RWPE1 (cell line): ENCODE measurements at regions not wholly inside any gene's neighbourhood (a gene's known extent, or its start where the extent isn't known, plus 50 kb on each side); places are given as distances from the start of the nearest gene placed in this dataset.

Experiments
- CTCF ChIA-PET: fragments of 350-600 bp; sonication (Branson Sonifier 250); formaldehyde crosslinking; extraction: SDS; loops from one replicate; lab custom pipeline; 2021; lab: Yijun Ruan, JAX
- POLR2A ChIA-PET: fragments of 400-600 bp; formaldehyde crosslinking; extraction: SDS; loops from one replicate; lab custom pipeline; 2020; ENCODE audit warnings: antibody characterized with exemption; ENCODE audit not compliant: low non-redundant PET; lab: Yijun Ruan, JAX
- DNase-seq: peaks from one replicate; pipeline ENCODE4 v3.0.0; 2012; ENCODE audit warnings: low spot score
- H3K27ac ChIP-seq: fragments of 450-650 bp; 2 replicates; pipeline ENCODE4 v1.5.1; 2017
- TF ChIP-seq, protein P1 (sequence below): fragments of 450-650 bp; conservative IDR thresholded peaks from 2 replicates; pipeline ENCODE4 v1.5.1; 2017; ENCODE audit warnings: low read depth, mild to moderate bottlenecking

DNA sequence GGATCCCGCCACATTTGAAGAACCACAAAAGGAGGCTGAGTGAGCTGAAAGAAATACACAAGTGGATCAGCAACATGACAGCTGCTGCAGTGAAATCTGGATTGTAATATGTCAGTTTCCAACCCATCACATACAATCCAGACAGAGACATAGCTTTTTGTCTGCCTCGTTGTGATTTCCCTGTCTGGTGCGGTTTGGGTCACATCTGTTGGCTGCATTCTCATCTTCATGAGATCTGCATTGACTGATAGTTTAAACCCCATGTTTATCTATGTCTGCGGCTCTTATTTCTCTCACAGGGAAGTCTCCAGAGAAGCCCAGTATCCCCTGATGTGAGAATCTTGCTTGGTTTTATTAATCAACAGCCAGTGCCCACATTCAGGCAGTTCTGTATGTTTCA is 403.1 kb upstream of the ZNF608 start:
- TF ChIP-seq, protein P1, sequence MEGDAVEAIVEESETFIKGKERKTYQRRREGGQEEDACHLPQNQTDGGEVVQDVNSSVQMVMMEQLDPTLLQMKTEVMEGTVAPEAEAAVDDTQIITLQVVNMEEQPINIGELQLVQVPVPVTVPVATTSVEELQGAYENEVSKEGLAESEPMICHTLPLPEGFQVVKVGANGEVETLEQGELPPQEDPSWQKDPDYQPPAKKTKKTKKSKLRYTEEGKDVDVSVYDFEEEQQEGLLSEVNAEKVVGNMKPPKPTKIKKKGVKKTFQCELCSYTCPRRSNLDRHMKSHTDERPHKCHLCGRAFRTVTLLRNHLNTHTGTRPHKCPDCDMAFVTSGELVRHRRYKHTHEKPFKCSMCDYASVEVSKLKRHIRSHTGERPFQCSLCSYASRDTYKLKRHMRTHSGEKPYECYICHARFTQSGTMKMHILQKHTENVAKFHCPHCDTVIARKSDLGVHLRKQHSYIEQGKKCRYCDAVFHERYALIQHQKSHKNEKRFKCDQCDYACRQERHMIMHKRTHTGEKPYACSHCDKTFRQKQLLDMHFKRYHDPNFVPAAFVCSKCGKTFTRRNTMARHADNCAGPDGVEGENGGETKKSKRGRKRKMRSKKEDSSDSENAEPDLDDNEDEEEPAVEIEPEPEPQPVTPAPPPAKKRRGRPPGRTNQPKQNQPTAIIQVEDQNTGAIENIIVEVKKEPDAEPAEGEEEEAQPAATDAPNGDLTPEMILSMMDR, result no peak
- no peak overlapping the region for H3K27ac ChIP-seq
- POLR2A ChIA-PET, result no interaction called here
- CTCF ChIA-PET, result interaction anchor here (0.7 kb wide), 1 partner anchor 11 kb away, joined by 3 read pairs; no protein-coding TSS in a partner anchor
- no peak for DNase-seq

DNA sequence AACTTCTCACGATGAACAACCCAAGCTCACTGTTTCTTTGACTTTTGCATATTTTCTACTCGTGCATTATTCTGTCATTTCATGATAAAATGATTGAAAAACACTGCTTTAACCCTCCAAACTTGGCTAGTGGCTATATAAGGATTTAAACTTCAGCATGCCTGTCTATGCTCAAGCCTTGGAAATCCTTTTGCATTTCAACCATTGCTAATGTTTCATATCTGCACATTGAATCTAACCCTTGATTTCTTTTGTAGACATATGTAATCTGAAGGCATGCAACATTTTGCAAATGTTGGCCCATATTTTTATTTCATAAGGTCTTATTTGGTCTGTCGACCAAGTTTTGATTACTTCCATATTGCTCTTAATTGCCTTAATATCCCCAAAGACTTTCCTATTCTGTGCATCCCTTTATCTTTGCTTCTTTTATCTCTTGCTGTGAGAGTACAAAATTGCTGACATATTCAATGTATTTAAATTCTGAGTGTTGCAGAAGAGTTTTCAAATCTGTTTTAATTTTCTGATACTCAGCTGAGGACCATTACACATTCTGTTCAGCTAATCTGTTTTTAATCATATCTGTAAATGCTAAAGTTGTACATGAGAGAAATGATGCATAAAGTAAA is 403.7 kb upstream of the ZNF608 start:
- H3K27ac ChIP-seq, result no peak overlapping the region
- DNase-seq, result no peak
- TF ChIP-seq, protein P1, result no peak
- ChIA-PET POLR2A (no interaction called here), CTCF (interaction anchor here (0.7 kb wide), 1 partner anchor 10 kb away, joined by 3 read pairs; no protein-coding TSS in a partner anchor)

DNA sequence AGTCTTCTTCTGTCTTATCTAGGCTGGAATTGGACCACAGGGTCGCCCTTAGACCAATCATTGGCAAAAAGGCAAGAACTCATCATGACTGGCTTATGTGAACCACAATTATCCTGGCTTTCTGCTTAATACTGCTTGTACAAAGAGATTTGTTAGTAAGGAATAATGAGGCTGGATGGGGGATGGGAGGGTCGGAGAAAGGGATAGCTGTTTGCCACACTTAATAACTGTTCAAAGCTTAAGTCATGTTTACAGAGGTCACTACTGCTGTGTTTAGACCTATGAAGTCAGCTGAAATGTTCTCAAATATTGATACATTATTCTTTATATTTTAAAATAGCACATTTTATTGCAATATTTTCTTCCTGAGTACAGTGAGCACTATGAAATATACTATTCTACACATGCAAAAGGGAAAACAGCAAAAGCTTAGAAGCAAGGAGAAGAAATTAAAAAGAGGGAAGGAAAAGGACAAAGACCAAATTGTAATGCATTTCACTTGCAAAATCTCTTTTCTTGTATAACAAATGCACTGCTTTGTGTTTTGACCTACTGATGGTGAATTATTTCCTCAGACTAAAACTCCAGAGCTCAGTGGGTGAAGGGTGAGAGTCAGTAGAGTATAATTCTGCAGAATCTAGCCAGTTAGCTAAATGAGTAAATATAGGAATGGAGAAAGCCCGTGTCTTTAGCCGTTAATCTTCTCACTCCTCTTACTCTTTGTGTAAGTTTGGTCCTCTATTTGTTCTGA is 404.9 kb upstream of the ZNF608 start:
- no peak for DNase-seq
- POLR2A ChIA-PET, result no interaction called here
- H3K27ac ChIP-seq, result no peak overlapping the region
- CTCF ChIA-PET, result interaction anchor here (0.6 kb wide), 1 partner anchor 10 kb away, joined by 3 read pairs; no protein-coding TSS in a partner anchor
- TF ChIP-seq, protein P1, result no peak

DNA sequence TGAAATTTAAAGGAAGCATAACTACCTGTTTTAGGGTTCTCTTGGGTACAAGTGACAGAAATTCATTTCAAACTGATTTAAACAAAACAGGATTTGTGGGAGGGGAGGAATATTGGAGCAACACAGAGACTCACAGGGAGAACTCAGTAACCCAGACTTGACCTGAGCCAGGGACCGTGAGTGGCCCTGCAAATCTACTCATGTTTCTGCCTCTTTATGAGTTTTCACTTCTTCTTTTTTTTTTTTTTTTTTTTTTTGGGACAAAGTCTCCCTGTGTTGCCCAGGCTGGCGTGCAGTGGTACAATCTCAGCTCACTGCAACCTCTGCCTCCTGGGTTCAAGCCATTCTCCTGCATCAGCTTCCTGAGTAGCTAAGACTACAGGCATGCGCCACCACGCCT is 405.6 kb upstream of the ZNF608 start:
- POLR2A ChIA-PET, result no interaction called here
- DNase-seq, result no peak
- no peak overlapping the region for H3K27ac ChIP-seq
- TF ChIP-seq, protein P1, result no peak
- CTCF ChIA-PET, result no interaction called here

DNA sequence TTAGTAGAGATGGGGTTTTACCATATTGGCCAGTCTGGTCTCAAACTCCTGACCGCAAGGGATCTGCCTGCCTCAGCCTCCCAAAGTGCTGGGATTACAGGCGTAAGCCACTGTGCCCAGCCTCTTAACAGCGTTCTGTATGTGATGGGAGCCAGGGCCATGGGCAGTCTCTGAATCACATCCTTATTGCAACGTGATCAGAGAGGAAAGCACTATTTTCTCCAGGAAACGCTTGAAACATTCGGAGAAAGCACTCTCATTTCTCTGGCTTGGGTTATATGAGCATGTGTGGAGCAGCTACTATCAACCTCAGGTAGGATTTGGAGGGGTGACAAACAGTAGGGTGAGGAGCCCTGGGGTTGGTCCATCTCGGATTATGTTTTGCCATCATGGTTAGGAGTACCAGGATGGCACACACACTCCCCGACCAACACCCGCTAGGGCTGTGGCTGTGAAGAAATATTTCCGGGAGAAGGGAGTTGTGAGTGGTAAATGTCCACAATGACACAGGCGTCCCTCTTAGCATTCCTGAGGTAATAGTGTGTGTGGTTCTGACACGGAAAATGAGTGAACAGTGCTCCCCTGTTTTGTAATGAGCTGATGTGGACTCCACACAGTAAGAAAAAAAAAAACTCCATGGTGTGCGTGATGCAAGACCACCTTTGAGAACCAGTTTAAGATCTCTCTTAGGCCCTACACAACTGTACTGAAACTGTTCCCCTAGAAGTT is 406.2 kb upstream of the ZNF608 start:
- no peak overlapping the region for H3K27ac ChIP-seq
- DNase-seq, result no peak
- ChIA-PET CTCF (no interaction called here), POLR2A (no interaction called here)
- TF ChIP-seq, protein P1, result no peak

DNA sequence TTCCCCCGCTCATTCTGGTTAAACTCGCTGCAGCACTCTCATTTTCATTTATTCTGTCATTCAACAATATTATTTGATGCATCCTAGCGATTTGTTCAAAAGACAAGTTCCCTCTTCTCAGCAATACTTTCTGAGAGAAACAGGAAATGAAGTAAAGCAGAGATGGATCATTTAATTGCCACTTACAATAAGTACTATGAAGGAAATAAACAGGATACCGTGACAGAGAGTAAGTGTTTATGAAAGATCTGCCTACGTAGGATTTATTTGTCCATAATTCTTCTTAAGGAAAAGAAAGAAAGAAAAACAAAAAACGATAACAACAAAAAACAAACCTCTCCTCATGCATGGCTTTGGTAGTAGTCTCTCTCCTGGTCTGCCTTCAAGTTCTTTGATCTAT is 406.8 kb upstream of the ZNF608 start:
- CTCF ChIA-PET, result no interaction called here
- POLR2A ChIA-PET, result no interaction called here
- TF ChIP-seq, protein P1, result no peak
- H3K27ac ChIP-seq, result no peak overlapping the region
- DNase-seq, result no peak
